Cardiac muscle cell (in vitro differentiated cells and primary cell): ENCODE measurements at regions not wholly inside any gene's neighbourhood (a gene's known extent, or its start where the extent isn't known, plus 50 kb on each side); places are given as distances from the start of the nearest gene placed in this dataset.

Experiments
- DNase-seq, 2 donors: peaks; one replicate each; pipeline versions ENCODE4 v3.0.0 to v3.0.0-alpha.2; 2010 to 2017; ENCODE audit warnings: low read depth in 1 of 2, low spot score in 1 of 2
- H3K27ac ChIP-seq: fragments of 200-600 bp; sonication (generic); 2 replicates; pipeline ENCODE4 v1.5.1; 2016
- H3K27me3 ChIP-seq: fragments of 200-600 bp; sonication (generic); 2 replicates; pipeline ENCODE4 v1.6.0; 2016; ENCODE audit warnings: control low read depth
- H3K36me3 ChIP-seq: fragments of 200-600 bp; sonication (generic); 2 replicates; pipeline ENCODE4 v1.5.1; 2016; ENCODE audit warnings: control low read depth
- H3K4me1 ChIP-seq: fragments of 200-600 bp; sonication (generic); 2 replicates; pipeline ENCODE4 v1.8.1; 2017; ENCODE audit warnings: low read depth, mild to moderate bottlenecking, mixed run types
- H3K4me3 ChIP-seq: fragments of 200-600 bp; sonication (generic); 2 replicates; pipeline ENCODE4 v1.5.1; 2016; ENCODE audit warnings: mild to moderate bottlenecking
- H3K9me3 ChIP-seq: fragments of 200-600 bp; sonication (generic); 2 replicates; pipeline ENCODE4 v1.5.1; 2017; ENCODE audit warnings: low read depth, mild to moderate bottlenecking, control low read depth
- TF ChIP-seq, protein P1 (sequence below): IDR thresholded peaks from 2 replicates; pipeline ENCODE4 v1.5.1; 2012; ENCODE audit warnings: low read depth, mild to moderate bottlenecking, low read length

GRCh38 chrY:17044272-17044671, 835.7 kb downstream of the CDY2B start:
- Histone ChIP-seq H3K4me3 (no peak overlapping the region), H3K36me3 (no peaks in the 10 kb centered on the region), H3K27me3 (no peaks in the 10 kb centered on the region), H3K27ac (no peak overlapping the region), H3K9me3 (no peaks in the 10 kb centered on the region), H3K4me1 (no peaks in the 10 kb centered on the region)
- no peak for DNase-seq
- TF ChIP-seq, protein P1, sequence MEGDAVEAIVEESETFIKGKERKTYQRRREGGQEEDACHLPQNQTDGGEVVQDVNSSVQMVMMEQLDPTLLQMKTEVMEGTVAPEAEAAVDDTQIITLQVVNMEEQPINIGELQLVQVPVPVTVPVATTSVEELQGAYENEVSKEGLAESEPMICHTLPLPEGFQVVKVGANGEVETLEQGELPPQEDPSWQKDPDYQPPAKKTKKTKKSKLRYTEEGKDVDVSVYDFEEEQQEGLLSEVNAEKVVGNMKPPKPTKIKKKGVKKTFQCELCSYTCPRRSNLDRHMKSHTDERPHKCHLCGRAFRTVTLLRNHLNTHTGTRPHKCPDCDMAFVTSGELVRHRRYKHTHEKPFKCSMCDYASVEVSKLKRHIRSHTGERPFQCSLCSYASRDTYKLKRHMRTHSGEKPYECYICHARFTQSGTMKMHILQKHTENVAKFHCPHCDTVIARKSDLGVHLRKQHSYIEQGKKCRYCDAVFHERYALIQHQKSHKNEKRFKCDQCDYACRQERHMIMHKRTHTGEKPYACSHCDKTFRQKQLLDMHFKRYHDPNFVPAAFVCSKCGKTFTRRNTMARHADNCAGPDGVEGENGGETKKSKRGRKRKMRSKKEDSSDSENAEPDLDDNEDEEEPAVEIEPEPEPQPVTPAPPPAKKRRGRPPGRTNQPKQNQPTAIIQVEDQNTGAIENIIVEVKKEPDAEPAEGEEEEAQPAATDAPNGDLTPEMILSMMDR: no peak

DNA sequence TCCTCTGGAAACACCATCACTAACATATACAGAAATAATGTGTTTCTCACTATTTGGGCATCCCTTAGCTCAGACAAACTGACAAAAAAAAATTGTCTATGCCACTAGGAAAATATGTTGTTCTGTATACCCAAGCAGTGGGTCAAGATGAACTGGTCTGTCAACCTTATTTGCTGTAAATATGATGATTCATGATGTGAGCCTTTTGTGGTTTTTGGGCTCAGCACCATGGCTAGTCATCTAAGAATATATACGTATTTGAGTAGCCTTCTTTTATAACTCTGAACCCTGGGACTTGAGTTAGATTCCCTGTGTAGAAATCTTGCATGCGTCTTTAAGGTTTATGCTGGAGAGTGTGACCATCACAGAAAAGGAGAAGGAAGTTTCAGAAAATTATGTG, 841.6 kb downstream of the CDY2B start:
- no peak overlapping the region for H3K4me3 ChIP-seq
- H3K27ac ChIP-seq: no peak overlapping the region
- H3K4me1 ChIP-seq: no peaks in the 10 kb centered on the region
- TF ChIP-seq, protein P1: no peak
- H3K9me3 ChIP-seq: no peaks in the 10 kb centered on the region
- no peak for DNase-seq
- H3K36me3 ChIP-seq: no peaks in the 10 kb centered on the region
- H3K27me3 ChIP-seq: no peaks in the 10 kb centered on the region

GRCh38 chrY:17018126-17018525, 861.9 kb downstream of the CDY2B start:
- Histone ChIP-seq H3K4me3 (no peak overlapping the region), H3K36me3 (no peaks in the 10 kb centered on the region), H3K9me3 (no peaks in the 10 kb centered on the region), H3K27ac (no peak overlapping the region), H3K4me1 (no peaks in the 10 kb centered on the region), H3K27me3 (no peaks in the 10 kb centered on the region)
- DNase-seq: no peak
- TF ChIP-seq, protein P1: no peak

GRCh38 chrY:16993551-16993950, 886.5 kb downstream of the CDY2B start:
- Histone ChIP-seq H3K27me3 (no peaks in the 10 kb centered on the region), H3K4me1 (no peaks in the 10 kb centered on the region), H3K4me3 (no peak overlapping the region), H3K9me3 (no peaks in the 10 kb centered on the region), H3K36me3 (no peaks in the 10 kb centered on the region), H3K27ac (no peak overlapping the region)
- no peak for DNase-seq
- TF ChIP-seq, protein P1: no peak

- H3K4me3 ChIP-seq: no peak overlapping the region
- H3K27me3 ChIP-seq: no peaks in the 10 kb centered on the region
- no peak for DNase-seq
- TF ChIP-seq, protein P1: no peak
- no peaks in the 10 kb centered on the region for H3K9me3 ChIP-seq
- H3K27ac ChIP-seq: no peak overlapping the region
- no peaks in the 10 kb centered on the region for H3K36me3 ChIP-seq
- H3K4me1 ChIP-seq: no peaks in the 10 kb centered on the region
Measured at GRCh38 chrY:16981776-16982175, 898.2 kb downstream of the CDY2B start.

GRCh38 chrY:16959071-16959470, 920.9 kb downstream of the CDY2B start:
- no peaks in the 10 kb centered on the region for H3K27me3 ChIP-seq
- no peaks in the 10 kb centered on the region for H3K4me1 ChIP-seq
- no peak overlapping the region for H3K27ac ChIP-seq
- no peak overlapping the region for H3K4me3 ChIP-seq
- no peaks in the 10 kb centered on the region for H3K36me3 ChIP-seq
- TF ChIP-seq, protein P1: no peak
- no peaks in the 10 kb centered on the region for H3K9me3 ChIP-seq
- DNase-seq: no peak
